SIG-M5 treated with dmso at 0.1 percent for 504 hours (cell line): ENCODE measurements at regions not wholly inside any gene's neighbourhood (a gene's known extent, or its start where the extent isn't known, plus 50 kb on each side); places are given as distances from the start of the nearest gene placed in this dataset.

Source experiments
- DNase-seq: peaks from one replicate; lab custom pipeline; 2025; ENCODE audit not compliant: unreplicated experiment; lab: John Stamatoyannopoulos, UW

- DNase-seq, result no peak
Measured at GRCh38 chr3:153596401-153596800, 434.4 kb downstream of the RAP2B start.

GRCh38 chr3:153599685-153600084 lies 437.7 kb downstream of the RAP2B start:
- no peak for DNase-seq

- DNase-seq, result no peak
Measured at GRCh38 chr3:153600896-153601295, 438.9 kb downstream of the RAP2B start.

- DNase-seq, result no peak
Measured at GRCh38 chr3:153601374-153601853, 439.4 kb downstream of the RAP2B start.

GRCh38 chr3:153602801-153603200 lies 440.8 kb downstream of the RAP2B start:
- DNase-seq, result no peak

GRCh38 chr3:153614140-153614539 lies 452.1 kb downstream of the RAP2B start:
- DNase-seq, result no peak

GRCh38 chr3:153614563-153614962 lies 452.5 kb downstream of the RAP2B start:
- peak; percentile 91 for DNase-seq

- no peak for DNase-seq
Measured at GRCh38 chr3:153615863-153616262, 453.8 kb downstream of the RAP2B start.

- DNase-seq, result no peak
Measured at GRCh38 chr3:153617463-153617862, 455.4 kb downstream of the RAP2B start.

- no peak for DNase-seq
Measured at GRCh38 chr3:153618176-153618575, 456.1 kb downstream of the RAP2B start.

- no peak for DNase-seq
Measured at GRCh38 chr3:153619268-153619667, 457.2 kb downstream of the RAP2B start.

- DNase-seq, result peak; percentile 69
Measured at GRCh38 chr3:153621953-153622352, 459.9 kb downstream of the RAP2B start.

GRCh38 chr3:153623834-153624233 lies 461.8 kb downstream of the RAP2B start:
- no peak for DNase-seq

- no peak for DNase-seq
Measured at GRCh38 chr3:153624310-153625030, 462.4 kb downstream of the RAP2B start.

- DNase-seq, result no peak
Measured at GRCh38 chr3:153625506-153625905, 463.5 kb downstream of the RAP2B start.

GRCh38 chr3:153626158-153626557 lies 464.1 kb downstream of the RAP2B start:
- no peak for DNase-seq

GRCh38 chr3:153628591-153628990 lies 466.6 kb downstream of the RAP2B start:
- no peak for DNase-seq

GRCh38 chr3:153629148-153629547 lies 467.1 kb downstream of the RAP2B start:
- DNase-seq, result no peak

GRCh38 chr3:153631102-153631501 lies 469.1 kb downstream of the RAP2B start:
- no peak for DNase-seq

GRCh38 chr3:153631664-153632063 lies 469.6 kb downstream of the RAP2B start:
- no peak for DNase-seq

- no peak for DNase-seq
Measured at GRCh38 chr3:153633407-153633806, 471.4 kb downstream of the RAP2B start.

- DNase-seq, result no peak
Measured at GRCh38 chr3:153634683-153635082, 472.7 kb downstream of the RAP2B start.

- no peak for DNase-seq
Measured at GRCh38 chr3:153639631-153640030, 477.6 kb downstream of the RAP2B start.
